Stomach (tissue), 4 donors: ENCODE measurements at regions not wholly inside any gene's neighbourhood (a gene's known extent, or its start where the extent isn't known, plus 50 kb on each side); places are given as distances from the start of the nearest gene placed in this dataset.

ENCODE experiments used
- CTCF ChIP-seq, 7 experiments: fragments of 450-650 bp in 4 of 7; fragments of 200-600 bp in 3 of 7; sonication (generic) in 3 of 7; IDR thresholded peaks; one replicate each; pipeline ENCODE4 v1.5.1; 2016 to 2019; ENCODE audit warnings: antibody characterized with exemption in 7 of 7, control low read depth in 2 of 7, mild to moderate bottlenecking in 1 of 7
- EP300 ChIP-seq: sonication (generic); formaldehyde crosslinking; IDR thresholded peaks from one replicate; pipeline ENCODE4 v1.6.1; 2017; ENCODE audit warnings: antibody characterized with exemption
- POLR2A ChIP-seq, 4 donors: fragments of 450-650 bp; IDR thresholded peaks; one replicate each; pipeline ENCODE4 v1.6.1; 2016; ENCODE audit warnings: antibody characterized with exemption in 4 of 4, control low read depth in 2 of 4, mild to moderate bottlenecking in 1 of 4, moderate library complexity in 1 of 4

- TF ChIP-seq CTCF (IDR thresholded peaks at IDR 0.05) (no peak), EP300 (no peak), POLR2A (IDR thresholded peaks at IDR 0.05) (no peak)
Observed at GRCh38 chr5:165624166-165624946, 2118.9 kb downstream of the MAT2B start.
